ENCODE measurements at regions not wholly inside any gene's neighbourhood (a gene's known extent, or its start where the extent isn't known, plus 50 kb on each side); places are given as distances from the start of the nearest gene placed in this dataset.

DNA sequence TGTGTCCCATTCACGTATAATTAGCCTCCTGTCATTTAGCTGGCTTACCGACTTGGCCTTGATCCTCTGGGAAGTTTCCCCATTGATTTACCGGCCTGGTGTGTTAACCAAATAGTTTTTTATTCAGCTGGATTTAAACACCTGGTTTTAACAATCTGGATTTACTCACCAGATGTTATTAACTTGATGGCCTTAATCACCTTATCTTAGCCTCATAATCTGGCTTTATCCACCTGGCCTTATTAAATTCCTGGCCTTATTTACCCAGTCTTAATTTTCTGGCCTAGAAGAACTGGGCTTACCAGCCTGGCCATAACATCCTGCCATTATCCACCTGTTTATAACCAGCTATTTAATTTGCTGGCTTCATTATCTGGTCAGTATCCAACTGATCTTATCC lies 89.9 kb downstream of the IL12A start:
- TF ChIP-seq, protein P1, sequence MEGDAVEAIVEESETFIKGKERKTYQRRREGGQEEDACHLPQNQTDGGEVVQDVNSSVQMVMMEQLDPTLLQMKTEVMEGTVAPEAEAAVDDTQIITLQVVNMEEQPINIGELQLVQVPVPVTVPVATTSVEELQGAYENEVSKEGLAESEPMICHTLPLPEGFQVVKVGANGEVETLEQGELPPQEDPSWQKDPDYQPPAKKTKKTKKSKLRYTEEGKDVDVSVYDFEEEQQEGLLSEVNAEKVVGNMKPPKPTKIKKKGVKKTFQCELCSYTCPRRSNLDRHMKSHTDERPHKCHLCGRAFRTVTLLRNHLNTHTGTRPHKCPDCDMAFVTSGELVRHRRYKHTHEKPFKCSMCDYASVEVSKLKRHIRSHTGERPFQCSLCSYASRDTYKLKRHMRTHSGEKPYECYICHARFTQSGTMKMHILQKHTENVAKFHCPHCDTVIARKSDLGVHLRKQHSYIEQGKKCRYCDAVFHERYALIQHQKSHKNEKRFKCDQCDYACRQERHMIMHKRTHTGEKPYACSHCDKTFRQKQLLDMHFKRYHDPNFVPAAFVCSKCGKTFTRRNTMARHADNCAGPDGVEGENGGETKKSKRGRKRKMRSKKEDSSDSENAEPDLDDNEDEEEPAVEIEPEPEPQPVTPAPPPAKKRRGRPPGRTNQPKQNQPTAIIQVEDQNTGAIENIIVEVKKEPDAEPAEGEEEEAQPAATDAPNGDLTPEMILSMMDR (IDR thresholded peaks at IDR 0.05): no peak
- no peak for TF ChIP-seq POLR2A (IDR thresholded peaks at IDR 0.05)

Measured in uterus (tissue), 2 donors.